ENCODE measurements at regions not wholly inside any gene's neighbourhood (a gene's known extent, or its start where the extent isn't known, plus 50 kb on each side); places are given as distances from the start of the nearest gene placed in this dataset.
"Not testable (repeated sequence)": the region's sequence is repeated elsewhere in the genome, so short reads cannot be mapped to it uniquely, and the experiment has no call there.

GRCh38 chr6:106731843-106732160 is 102.4 kb downstream of the QRSL1 start:
- Histone ChIP-seq H3K9ac (ENCODE audit: low read depth in 1 of 2, low read length in 2 of 2) (no peak overlapping the region), H3K9me3 (ENCODE audit: control insufficient read depth in 1 of 2, low read length in 2 of 2) (peaks cover 0 to 5% of the 10 kb centered on the region in 2 donors), H3K27me3 (ENCODE audit: control insufficient read depth in 1 of 2, insufficient read depth in 2 of 2, low read length in 2 of 2) (no peaks in the 10 kb centered on the region), H3K4me3 (ENCODE audit: low read depth in 1 of 2, low read length in 2 of 2) (no peak overlapping the region), H3K4me1 (ENCODE audit: control insufficient read depth in 1 of 2, insufficient read depth in 2 of 2, low read length in 2 of 2) (peaks cover 20 to 35% of the 10 kb centered on the region in 2 donors), H3K36me3 (ENCODE audit: control insufficient read depth in 1 of 2, insufficient read depth in 2 of 2, low read length in 2 of 2) (no peaks in the 10 kb centered on the region), H3K27ac (ENCODE audit: low read depth, low read length) (peak overlapping the region; percentile 54)

- peak overlapping the region; percentile 54 for H3K27ac ChIP-seq (ENCODE audit: low read depth, low read length)
- H3K9ac ChIP-seq (ENCODE audit: low read depth in 1 of 2, low read length in 2 of 2), result no peak overlapping the region
Measured at GRCh38 chr6:106731144-106731842, 101.9 kb downstream of the QRSL1 start.

GRCh38 chr6:106730718-106731117 is 101.3 kb downstream of the QRSL1 start:
- Histone ChIP-seq H3K9me3 (ENCODE audit: control insufficient read depth in 1 of 2, low read length in 2 of 2) (peaks cover 0 to 1% of the 10 kb centered on the region in 2 donors), H3K4me3 (ENCODE audit: low read depth in 1 of 2, low read length in 2 of 2) (no peak overlapping the region), H3K27ac (ENCODE audit: low read depth, low read length) (peak overlapping the region; percentile 32), H3K27me3 (ENCODE audit: control insufficient read depth in 1 of 2, insufficient read depth in 2 of 2, low read length in 2 of 2) (no peaks in the 10 kb centered on the region), H3K4me1 (ENCODE audit: control insufficient read depth in 1 of 2, insufficient read depth in 2 of 2, low read length in 2 of 2) (peaks cover 20 to 35% of the 10 kb centered on the region in 2 donors), H3K36me3 (ENCODE audit: control insufficient read depth in 1 of 2, insufficient read depth in 2 of 2, low read length in 2 of 2) (no peaks in the 10 kb centered on the region), H3K9ac (ENCODE audit: low read depth in 1 of 2, low read length in 2 of 2) (no peak overlapping the region)

More at GRCh38 chr6:106731144-106731842, 101.9 kb downstream of the QRSL1 start:
- peaks cover 0 to 5% of the 10 kb centered on the region in 2 donors for H3K9me3 ChIP-seq (ENCODE audit: control insufficient read depth in 1 of 2, low read length in 2 of 2)
- H3K4me3 ChIP-seq (ENCODE audit: low read depth in 1 of 2, low read length in 2 of 2), result no peak overlapping the region
- H3K4me1 ChIP-seq (ENCODE audit: control insufficient read depth in 1 of 2, insufficient read depth in 2 of 2, low read length in 2 of 2), result peaks cover 20 to 35% of the 10 kb centered on the region in 2 donors
- H3K27me3 ChIP-seq (ENCODE audit: control insufficient read depth in 1 of 2, insufficient read depth in 2 of 2, low read length in 2 of 2), result no peaks in the 10 kb centered on the region
- H3K36me3 ChIP-seq (ENCODE audit: control insufficient read depth in 1 of 2, insufficient read depth in 2 of 2, low read length in 2 of 2), result no peaks in the 10 kb centered on the region

- Histone ChIP-seq H3K9ac (ENCODE audit: low read depth in 1 of 2, low read length in 2 of 2) (no peak overlapping the region), H3K9me3 (ENCODE audit: control insufficient read depth in 1 of 2, low read length in 2 of 2) (no peaks in the 10 kb centered on the region), H3K27ac (ENCODE audit: low read depth, low read length) (peak overlapping the region; percentile 32), H3K4me3 (ENCODE audit: low read depth in 1 of 2, low read length in 2 of 2) (no peak overlapping the region), H3K36me3 (ENCODE audit: control insufficient read depth in 1 of 2, insufficient read depth in 2 of 2, low read length in 2 of 2) (no peaks in the 10 kb centered on the region), H3K4me1 (ENCODE audit: control insufficient read depth in 1 of 2, insufficient read depth in 2 of 2, low read length in 2 of 2) (peaks cover 20 to 35% of the 10 kb centered on the region in 2 donors), H3K27me3 (ENCODE audit: control insufficient read depth in 1 of 2, insufficient read depth in 2 of 2, low read length in 2 of 2) (no peaks in the 10 kb centered on the region)
Measured at GRCh38 chr6:106730264-106730663, 100.9 kb downstream of the QRSL1 start.

GRCh38 chr6:106729841-106730240 is 100.5 kb downstream of the QRSL1 start:
- Histone ChIP-seq H3K9me3 (ENCODE audit: control insufficient read depth in 1 of 2, low read length in 2 of 2) (no peaks in the 10 kb centered on the region), H3K27me3 (ENCODE audit: control insufficient read depth in 1 of 2, insufficient read depth in 2 of 2, low read length in 2 of 2) (no peaks in the 10 kb centered on the region), H3K9ac (ENCODE audit: low read depth in 1 of 2, low read length in 2 of 2) (no peak overlapping the region), H3K27ac (ENCODE audit: low read depth, low read length) (peak overlapping the region; percentile 32), H3K36me3 (ENCODE audit: control insufficient read depth in 1 of 2, insufficient read depth in 2 of 2, low read length in 2 of 2) (no peaks in the 10 kb centered on the region), H3K4me3 (ENCODE audit: low read depth in 1 of 2, low read length in 2 of 2) (no peak overlapping the region), H3K4me1 (ENCODE audit: control insufficient read depth in 1 of 2, insufficient read depth in 2 of 2, low read length in 2 of 2) (peaks cover 21 to 35% of the 10 kb centered on the region in 2 donors)

- Histone ChIP-seq H3K9ac (ENCODE audit: low read depth in 1 of 2, low read length in 2 of 2) (no peak overlapping the region), H3K4me1 (ENCODE audit: control insufficient read depth in 1 of 2, insufficient read depth in 2 of 2, low read length in 2 of 2) (peaks cover 27 to 35% of the 10 kb centered on the region in 2 donors), H3K36me3 (ENCODE audit: control insufficient read depth in 1 of 2, insufficient read depth in 2 of 2, low read length in 2 of 2) (no peaks in the 10 kb centered on the region), H3K4me3 (ENCODE audit: low read depth in 1 of 2, low read length in 2 of 2) (no peak overlapping the region), H3K27ac (ENCODE audit: low read depth, low read length) (no peak overlapping the region), H3K9me3 (ENCODE audit: control insufficient read depth in 1 of 2, low read length in 2 of 2) (no peaks in the 10 kb centered on the region), H3K27me3 (ENCODE audit: control insufficient read depth in 1 of 2, insufficient read depth in 2 of 2, low read length in 2 of 2) (no peaks in the 10 kb centered on the region)
Measured at GRCh38 chr6:106728296-106728870, 99.0 kb downstream of the QRSL1 start.

GRCh38 chr6:106727480-106728149 is 98.2 kb downstream of the QRSL1 start:
- Histone ChIP-seq H3K9me3 (ENCODE audit: control insufficient read depth in 1 of 2, low read length in 2 of 2) (no peaks in the 10 kb centered on the region), H3K27ac (ENCODE audit: low read depth, low read length) (no peak overlapping the region), H3K4me1 (ENCODE audit: control insufficient read depth in 1 of 2, insufficient read depth in 2 of 2, low read length in 2 of 2) (peaks cover 27 to 35% of the 10 kb centered on the region in 2 donors), H3K36me3 (ENCODE audit: control insufficient read depth in 1 of 2, insufficient read depth in 2 of 2, low read length in 2 of 2) (no peaks in the 10 kb centered on the region), H3K9ac (ENCODE audit: low read depth in 1 of 2, low read length in 2 of 2) (no peak overlapping the region), H3K4me3 (ENCODE audit: low read depth in 1 of 2, low read length in 2 of 2) (no peak overlapping the region), H3K27me3 (ENCODE audit: control insufficient read depth in 1 of 2, insufficient read depth in 2 of 2, low read length in 2 of 2) (no peaks in the 10 kb centered on the region)

- Histone ChIP-seq H3K27ac (ENCODE audit: low read depth, low read length) (peak overlapping the region; percentile 61), H3K9ac (ENCODE audit: low read depth in 1 of 2, low read length in 2 of 2) (no peak overlapping the region), H3K4me1 (ENCODE audit: control insufficient read depth in 1 of 2, insufficient read depth in 2 of 2, low read length in 2 of 2) (peaks cover 8 to 14% of the 10 kb centered on the region in 2 donors), H3K36me3 (ENCODE audit: control insufficient read depth in 1 of 2, insufficient read depth in 2 of 2, low read length in 2 of 2) (no peaks in the 10 kb centered on the region), H3K27me3 (ENCODE audit: control insufficient read depth in 1 of 2, insufficient read depth in 2 of 2, low read length in 2 of 2) (no peaks in the 10 kb centered on the region), H3K9me3 (ENCODE audit: control insufficient read depth in 1 of 2, low read length in 2 of 2) (no peaks in the 10 kb centered on the region), H3K4me3 (ENCODE audit: low read depth in 1 of 2, low read length in 2 of 2) (no peak overlapping the region)
Measured at GRCh38 chr6:106724848-106725247, 95.5 kb downstream of the QRSL1 start.

- Histone ChIP-seq H3K4me3 (ENCODE audit: low read depth in 1 of 2, low read length in 2 of 2) (no peak overlapping the region), H3K36me3 (ENCODE audit: control insufficient read depth in 1 of 2, insufficient read depth in 2 of 2, low read length in 2 of 2) (no peaks in the 10 kb centered on the region), H3K4me1 (ENCODE audit: control insufficient read depth in 1 of 2, insufficient read depth in 2 of 2, low read length in 2 of 2) (peaks cover 5 to 11% of the 10 kb centered on the region in 2 donors), H3K27ac (ENCODE audit: low read depth, low read length) (peak overlapping the region; percentile 61), H3K27me3 (ENCODE audit: control insufficient read depth in 1 of 2, insufficient read depth in 2 of 2, low read length in 2 of 2) (no peaks in the 10 kb centered on the region), H3K9ac (ENCODE audit: low read depth in 1 of 2, low read length in 2 of 2) (no peak overlapping the region), H3K9me3 (ENCODE audit: control insufficient read depth in 1 of 2, low read length in 2 of 2) (no peaks in the 10 kb centered on the region)
Measured at GRCh38 chr6:106724337-106724736, 95.0 kb downstream of the QRSL1 start.

- not testable (repeated sequence) for H3K36me3 ChIP-seq (ENCODE audit: control insufficient read depth in 1 of 2, insufficient read depth in 2 of 2, low read length in 2 of 2); H3K4me3 ChIP-seq (ENCODE audit: low read depth in 1 of 2, low read length in 2 of 2); H3K27ac ChIP-seq (ENCODE audit: low read depth, low read length); H3K27me3 ChIP-seq (ENCODE audit: control insufficient read depth in 1 of 2, insufficient read depth in 2 of 2, low read length in 2 of 2); H3K9ac ChIP-seq (ENCODE audit: low read depth in 1 of 2, low read length in 2 of 2); H3K9me3 ChIP-seq (ENCODE audit: control insufficient read depth in 1 of 2, low read length in 2 of 2)
- H3K4me1 ChIP-seq (ENCODE audit: control insufficient read depth in 1 of 2, insufficient read depth in 2 of 2, low read length in 2 of 2), result peaks cover 5 to 11% of the 10 kb centered on the region in 2 donors
Measured at GRCh38 chr6:106723419-106723818, 94.0 kb downstream of the QRSL1 start.
